ENCODE measurements at regions not wholly inside any gene's neighbourhood (a gene's known extent, or its start where the extent isn't known, plus 50 kb on each side); places are given as distances from the start of the nearest gene placed in this dataset.

- no peak for TF ChIP-seq CTCF (conservative IDR thresholded peaks at IDR 0.05; ENCODE audit: low read depth, low read length)
- TF ChIP-seq EZH2 (IDR thresholded peaks at IDR 0.05; ENCODE audit: borderline replicate concordance, low read depth, low read length, poor library complexity, severe bottlenecking) = no peak
Measured at GRCh38 chr9:11182001-11182400, 569.2 kb upstream of the PTPRD start.
